ENCODE measurements at regions not wholly inside any gene's neighbourhood (a gene's known extent, or its start where the extent isn't known, plus 50 kb on each side); places are given as distances from the start of the nearest gene placed in this dataset.

DNA sequence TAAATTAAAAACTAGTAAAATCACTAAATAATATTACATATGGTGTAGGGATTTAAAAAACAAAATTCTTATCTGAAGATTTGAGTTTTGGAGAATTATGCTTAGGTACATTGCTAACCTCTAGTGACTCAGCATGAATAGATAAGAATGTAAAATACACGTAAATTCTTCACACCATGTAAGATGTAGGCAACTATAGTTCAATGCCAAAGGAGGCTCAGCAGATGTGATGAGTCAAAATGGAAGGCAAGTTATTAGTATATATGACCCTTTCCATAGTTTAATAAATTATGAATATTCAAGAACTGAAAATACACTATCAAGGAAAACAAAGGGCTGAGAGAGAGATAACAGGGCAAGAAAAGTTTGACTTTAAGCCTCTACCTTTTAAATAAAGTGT is 79.0 kb downstream of the MRPS30 start:
- TF ChIP-seq, protein P1, sequence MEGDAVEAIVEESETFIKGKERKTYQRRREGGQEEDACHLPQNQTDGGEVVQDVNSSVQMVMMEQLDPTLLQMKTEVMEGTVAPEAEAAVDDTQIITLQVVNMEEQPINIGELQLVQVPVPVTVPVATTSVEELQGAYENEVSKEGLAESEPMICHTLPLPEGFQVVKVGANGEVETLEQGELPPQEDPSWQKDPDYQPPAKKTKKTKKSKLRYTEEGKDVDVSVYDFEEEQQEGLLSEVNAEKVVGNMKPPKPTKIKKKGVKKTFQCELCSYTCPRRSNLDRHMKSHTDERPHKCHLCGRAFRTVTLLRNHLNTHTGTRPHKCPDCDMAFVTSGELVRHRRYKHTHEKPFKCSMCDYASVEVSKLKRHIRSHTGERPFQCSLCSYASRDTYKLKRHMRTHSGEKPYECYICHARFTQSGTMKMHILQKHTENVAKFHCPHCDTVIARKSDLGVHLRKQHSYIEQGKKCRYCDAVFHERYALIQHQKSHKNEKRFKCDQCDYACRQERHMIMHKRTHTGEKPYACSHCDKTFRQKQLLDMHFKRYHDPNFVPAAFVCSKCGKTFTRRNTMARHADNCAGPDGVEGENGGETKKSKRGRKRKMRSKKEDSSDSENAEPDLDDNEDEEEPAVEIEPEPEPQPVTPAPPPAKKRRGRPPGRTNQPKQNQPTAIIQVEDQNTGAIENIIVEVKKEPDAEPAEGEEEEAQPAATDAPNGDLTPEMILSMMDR (IDR thresholded peaks at IDR 0.05; ENCODE audit: low read depth, low read length): no peak
- TF ChIP-seq EZH2phosphoT487 (IDR thresholded peaks at IDR 0.05; ENCODE audit: low read depth): no peak
- Histone ChIP-seq H3K4me1 (ENCODE audit: low read length) (peaks cover 31% of the 10 kb centered on the region), H3K4me2 (ENCODE audit: low read length) (no peak overlapping the region), H2AFZ (ENCODE audit: low read depth, low read length) (no peak overlapping the region), H4K20me1 (ENCODE audit: insufficient read depth, low read length) (no peaks in the 10 kb centered on the region), H3K27ac (ENCODE audit: low read length) (peak overlapping the region; percentile 89), H3K36me3 (replicated peaks; ENCODE audit: low read depth, low read length) (no peaks in the 10 kb centered on the region), H3K4me3 (ENCODE audit: low read length) (no peak overlapping the region), H3K9ac (ENCODE audit: low read length) (no peak overlapping the region), H3K27me3 (ENCODE audit: low read depth, low read length) (no peaks in the 10 kb centered on the region), H3K9me3 (ENCODE audit: insufficient read depth, low read length) (no peaks in the 10 kb centered on the region), H3K79me2 (ENCODE audit: low read length) (no peaks in the 10 kb centered on the region)

DNA sequence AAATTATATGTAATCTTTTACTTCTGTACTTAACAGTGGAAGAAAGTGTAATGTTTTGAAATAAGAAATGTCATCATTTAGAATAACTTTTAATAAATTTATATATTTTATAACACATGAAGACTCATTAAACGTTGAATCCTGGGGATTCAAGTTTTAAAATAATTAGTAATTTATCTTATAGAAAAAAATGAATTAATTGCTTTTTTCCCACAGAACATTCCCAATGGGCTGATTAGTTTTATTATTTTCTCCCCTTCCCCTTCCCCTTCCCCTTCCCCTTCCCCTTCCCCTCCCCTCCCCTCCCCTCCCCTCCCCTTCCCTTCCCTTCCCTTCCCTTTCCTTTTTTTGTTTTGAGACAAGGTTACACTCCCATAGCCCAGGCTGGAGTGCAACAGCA is 79.7 kb downstream of the MRPS30 start:
- Histone ChIP-seq H3K36me3 (replicated peaks; ENCODE audit: low read depth, low read length) (no peaks in the 10 kb centered on the region), H2AFZ (ENCODE audit: low read depth, low read length) (no peak overlapping the region), H4K20me1 (ENCODE audit: insufficient read depth, low read length) (no peaks in the 10 kb centered on the region), H3K27me3 (ENCODE audit: low read depth, low read length) (no peaks in the 10 kb centered on the region), H3K4me3 (ENCODE audit: low read length) (no peak overlapping the region), H3K9me3 (ENCODE audit: insufficient read depth, low read length) (no peaks in the 10 kb centered on the region), H3K4me2 (ENCODE audit: low read length) (no peak overlapping the region), H3K4me1 (ENCODE audit: low read length) (peaks cover 31% of the 10 kb centered on the region), H3K79me2 (ENCODE audit: low read length) (no peaks in the 10 kb centered on the region), H3K27ac (ENCODE audit: low read length) (peak overlapping the region; percentile 89; the same call in 1 of the 2 replicates), H3K9ac (ENCODE audit: low read length) (no peak overlapping the region)
- TF ChIP-seq, protein P1 (IDR thresholded peaks at IDR 0.05; ENCODE audit: low read depth, low read length): no peak
- TF ChIP-seq EZH2phosphoT487 (IDR thresholded peaks at IDR 0.05; ENCODE audit: low read depth): no peak

DNA sequence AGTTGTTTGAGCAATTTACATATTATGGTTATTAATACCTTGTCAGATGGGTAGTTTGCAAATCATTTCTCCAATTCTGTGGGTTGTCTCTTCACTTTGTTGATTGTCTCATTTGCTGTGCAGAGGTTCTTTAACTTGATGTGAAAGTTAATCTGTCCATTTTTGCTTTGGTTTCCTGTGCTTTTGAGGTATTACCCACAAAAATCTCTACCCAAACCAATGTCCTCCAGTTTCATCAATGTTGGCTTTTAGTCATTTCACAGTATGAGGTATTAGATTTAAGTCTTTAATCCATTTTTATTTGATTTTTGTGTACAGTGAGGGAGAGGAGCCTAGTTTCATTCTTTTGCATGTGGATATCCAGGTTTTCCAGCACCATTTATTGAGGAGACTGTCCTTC is 82.4 kb downstream of the MRPS30 start:
- Histone ChIP-seq H3K79me2 (ENCODE audit: low read length) (no peaks in the 10 kb centered on the region), H3K9ac (ENCODE audit: low read length) (no peak overlapping the region), H3K27ac (ENCODE audit: low read length) (no peak overlapping the region), H4K20me1 (ENCODE audit: insufficient read depth, low read length) (no peaks in the 10 kb centered on the region), H3K4me3 (ENCODE audit: low read length) (no peak overlapping the region), H3K36me3 (replicated peaks; ENCODE audit: low read depth, low read length) (peaks cover 14% of the 10 kb centered on the region), H2AFZ (ENCODE audit: low read depth, low read length) (no peak overlapping the region), H3K9me3 (ENCODE audit: insufficient read depth, low read length) (no peaks in the 10 kb centered on the region), H3K27me3 (ENCODE audit: low read depth, low read length) (no peaks in the 10 kb centered on the region), H3K4me1 (ENCODE audit: low read length) (peaks cover 28% of the 10 kb centered on the region), H3K4me2 (ENCODE audit: low read length) (no peak overlapping the region)
- TF ChIP-seq, protein P1 (IDR thresholded peaks at IDR 0.05; ENCODE audit: low read depth, low read length): no peak
- no peak for TF ChIP-seq EZH2phosphoT487 (IDR thresholded peaks at IDR 0.05; ENCODE audit: low read depth)

DNA sequence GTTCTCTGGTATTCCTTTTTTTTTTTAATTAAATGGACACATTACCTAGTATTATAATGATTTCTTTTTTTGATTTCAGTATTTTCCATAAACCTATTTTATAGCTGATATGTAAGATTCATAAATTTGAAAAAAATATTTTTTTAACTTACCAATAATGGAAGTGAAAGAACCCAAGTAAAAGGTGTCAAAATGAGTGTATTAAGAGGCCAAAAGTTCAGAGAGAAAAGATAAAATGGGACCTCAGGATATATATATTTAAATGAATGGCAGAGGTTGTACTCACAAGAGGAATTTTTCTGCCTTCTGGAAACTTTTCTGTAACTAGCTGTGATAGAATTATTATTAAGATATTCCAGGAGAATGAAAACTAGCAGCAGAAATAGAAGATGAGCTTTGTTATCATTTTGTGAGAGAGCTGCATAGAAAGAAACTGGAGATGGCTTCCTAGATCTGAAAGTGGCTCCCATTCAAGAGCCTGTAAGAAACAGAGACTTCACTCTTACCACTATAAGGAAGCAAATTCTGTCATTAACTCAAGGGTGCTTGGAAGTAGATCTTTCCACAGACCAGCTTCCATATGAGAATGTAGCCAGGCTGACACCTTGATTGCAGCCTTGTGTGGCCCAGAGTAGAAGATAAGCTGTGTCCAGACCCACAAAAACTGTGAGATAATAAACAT is 91.7 kb downstream of the MRPS30 start:
- peak overlapping the region; percentile 47 for H3K27ac ChIP-seq (ENCODE audit: low read length)
- no peaks in the 10 kb centered on the region for H3K9me3 ChIP-seq (ENCODE audit: insufficient read depth, low read length)
- no peak overlapping the region for H3K4me3 ChIP-seq (ENCODE audit: low read length)
- peak overlapping the region; percentile 27; the same call in 1 of the 2 replicates for H3K9ac ChIP-seq (ENCODE audit: low read length)
- no peaks in the 10 kb centered on the region for H4K20me1 ChIP-seq (ENCODE audit: insufficient read depth, low read length)
- TF ChIP-seq EZH2phosphoT487 (IDR thresholded peaks at IDR 0.05; ENCODE audit: low read depth): no peak
- TF ChIP-seq, protein P1 (IDR thresholded peaks at IDR 0.05; ENCODE audit: low read depth, low read length): no peak
- no peak overlapping the region for H2AFZ ChIP-seq (ENCODE audit: low read depth, low read length)
- no peaks in the 10 kb centered on the region for H3K79me2 ChIP-seq (ENCODE audit: low read length)
- no peaks in the 10 kb centered on the region for H3K27me3 ChIP-seq (ENCODE audit: low read depth, low read length)
- peaks cover 56% of the 10 kb centered on the region for H3K4me1 ChIP-seq (ENCODE audit: low read length)
- peaks cover 17% of the 10 kb centered on the region for H3K36me3 ChIP-seq (replicated peaks; ENCODE audit: low read depth, low read length)
- H3K4me2 ChIP-seq (ENCODE audit: low read length): peak overlapping the region; percentile 39
